Nephron progenitor cell (in vitro differentiated cells): ENCODE measurements at regions not wholly inside any gene's neighbourhood (a gene's known extent, or its start where the extent isn't known, plus 50 kb on each side); places are given as distances from the start of the nearest gene placed in this dataset.

Experiments
- DNase-seq: peaks from one replicate; pipeline ENCODE4 v3.0.0; 2021
- H3K27ac Mint-ChIP-seq: 2 replicates; pipeline ENCODE4 v1.8.0; 2021; ENCODE audit warnings: mild to moderate bottlenecking, moderate library complexity, mixed read lengths
- H3K27me3 Mint-ChIP-seq: 2 replicates; pipeline ENCODE4 v1.8.0; 2021; ENCODE audit warnings: mild to moderate bottlenecking, low read depth, mixed read lengths; ENCODE audit not compliant: poor library complexity
- H3K36me3 Mint-ChIP-seq: 2 replicates; pipeline ENCODE4 v1.8.0; 2021; ENCODE audit warnings: low read depth, mixed read lengths
- H3K4me1 Mint-ChIP-seq: 2 replicates; pipeline ENCODE4 v1.8.0; 2021; ENCODE audit warnings: mixed read lengths
- H3K4me3 Mint-ChIP-seq: 2 replicates; pipeline ENCODE4 v1.8.0; 2021; ENCODE audit warnings: mild to moderate bottlenecking, moderate library complexity, mixed read lengths
- H3K9me3 Mint-ChIP-seq: 2 replicates; pipeline ENCODE4 v1.8.0; 2021; ENCODE audit warnings: mild to moderate bottlenecking, moderate library complexity, mixed read lengths
- TF ChIP-seq, protein P1 (sequence below): fragments of 200-600 bp; sonication (generic); IDR thresholded peaks from 2 replicates; pipeline ENCODE4 v1.5.0; 2021; ENCODE audit warnings: antibody characterized with exemption

DNA sequence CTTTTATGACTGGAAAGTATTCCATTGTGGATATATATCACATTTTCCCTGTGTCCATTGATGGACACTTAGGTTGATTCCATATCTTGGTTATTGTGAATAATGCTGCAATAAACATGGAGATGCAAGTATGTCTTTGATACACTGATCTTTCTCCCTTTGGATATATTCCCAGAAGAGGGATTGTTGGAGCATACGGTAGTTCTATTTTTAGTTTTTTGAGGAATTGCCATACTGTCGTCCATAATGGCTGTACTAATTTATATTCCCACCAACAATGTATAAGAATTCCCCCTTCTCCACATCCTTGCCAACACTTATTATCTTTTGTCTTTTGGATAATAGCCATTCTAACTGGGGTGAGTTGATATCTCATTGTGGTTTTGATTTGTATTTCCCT, 54.9 kb upstream of the PITX1 start:
- H3K9me3 Mint-ChIP-seq: peaks cover under 1% of the 10 kb centered on the region
- H3K36me3 Mint-ChIP-seq: no peaks in the 10 kb centered on the region
- H3K4me1 Mint-ChIP-seq: no peaks in the 10 kb centered on the region
- H3K27ac Mint-ChIP-seq: no peak overlapping the region
- DNase-seq: no peak
- TF ChIP-seq, protein P1, sequence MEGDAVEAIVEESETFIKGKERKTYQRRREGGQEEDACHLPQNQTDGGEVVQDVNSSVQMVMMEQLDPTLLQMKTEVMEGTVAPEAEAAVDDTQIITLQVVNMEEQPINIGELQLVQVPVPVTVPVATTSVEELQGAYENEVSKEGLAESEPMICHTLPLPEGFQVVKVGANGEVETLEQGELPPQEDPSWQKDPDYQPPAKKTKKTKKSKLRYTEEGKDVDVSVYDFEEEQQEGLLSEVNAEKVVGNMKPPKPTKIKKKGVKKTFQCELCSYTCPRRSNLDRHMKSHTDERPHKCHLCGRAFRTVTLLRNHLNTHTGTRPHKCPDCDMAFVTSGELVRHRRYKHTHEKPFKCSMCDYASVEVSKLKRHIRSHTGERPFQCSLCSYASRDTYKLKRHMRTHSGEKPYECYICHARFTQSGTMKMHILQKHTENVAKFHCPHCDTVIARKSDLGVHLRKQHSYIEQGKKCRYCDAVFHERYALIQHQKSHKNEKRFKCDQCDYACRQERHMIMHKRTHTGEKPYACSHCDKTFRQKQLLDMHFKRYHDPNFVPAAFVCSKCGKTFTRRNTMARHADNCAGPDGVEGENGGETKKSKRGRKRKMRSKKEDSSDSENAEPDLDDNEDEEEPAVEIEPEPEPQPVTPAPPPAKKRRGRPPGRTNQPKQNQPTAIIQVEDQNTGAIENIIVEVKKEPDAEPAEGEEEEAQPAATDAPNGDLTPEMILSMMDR: no peak
- no peak overlapping the region for H3K4me3 Mint-ChIP-seq
- peaks cover 35% of the 10 kb centered on the region for H3K27me3 Mint-ChIP-seq

DNA sequence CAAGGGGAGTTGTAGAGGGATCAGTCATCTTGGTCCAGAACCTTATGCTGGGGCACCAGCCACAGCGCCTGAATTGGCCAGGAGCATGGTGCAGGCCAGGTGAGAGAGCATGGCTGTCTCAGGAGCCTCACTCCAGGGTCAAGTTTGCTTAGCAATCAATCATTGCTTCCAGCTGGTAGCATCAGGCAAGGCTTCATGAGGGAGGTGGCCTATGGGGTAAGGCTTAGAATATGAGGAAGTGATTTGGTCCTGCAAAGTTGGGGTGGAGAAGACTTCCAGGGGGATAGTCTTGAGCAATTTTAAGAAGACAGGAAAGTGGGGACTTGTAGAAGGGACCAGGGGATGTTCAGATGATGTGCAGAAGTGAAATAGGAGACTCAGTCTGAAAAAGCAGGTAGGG, 53.9 kb upstream of the PITX1 start:
- Mint-ChIP-seq H3K4me1 (no peaks in the 10 kb centered on the region), H3K27ac (no peak overlapping the region), H3K9me3 (peaks cover 6% of the 10 kb centered on the region), H3K36me3 (no peaks in the 10 kb centered on the region), H3K27me3 (peaks cover 31% of the 10 kb centered on the region), H3K4me3 (no peak overlapping the region)
- no peak for DNase-seq
- TF ChIP-seq, protein P1: no peak

DNA sequence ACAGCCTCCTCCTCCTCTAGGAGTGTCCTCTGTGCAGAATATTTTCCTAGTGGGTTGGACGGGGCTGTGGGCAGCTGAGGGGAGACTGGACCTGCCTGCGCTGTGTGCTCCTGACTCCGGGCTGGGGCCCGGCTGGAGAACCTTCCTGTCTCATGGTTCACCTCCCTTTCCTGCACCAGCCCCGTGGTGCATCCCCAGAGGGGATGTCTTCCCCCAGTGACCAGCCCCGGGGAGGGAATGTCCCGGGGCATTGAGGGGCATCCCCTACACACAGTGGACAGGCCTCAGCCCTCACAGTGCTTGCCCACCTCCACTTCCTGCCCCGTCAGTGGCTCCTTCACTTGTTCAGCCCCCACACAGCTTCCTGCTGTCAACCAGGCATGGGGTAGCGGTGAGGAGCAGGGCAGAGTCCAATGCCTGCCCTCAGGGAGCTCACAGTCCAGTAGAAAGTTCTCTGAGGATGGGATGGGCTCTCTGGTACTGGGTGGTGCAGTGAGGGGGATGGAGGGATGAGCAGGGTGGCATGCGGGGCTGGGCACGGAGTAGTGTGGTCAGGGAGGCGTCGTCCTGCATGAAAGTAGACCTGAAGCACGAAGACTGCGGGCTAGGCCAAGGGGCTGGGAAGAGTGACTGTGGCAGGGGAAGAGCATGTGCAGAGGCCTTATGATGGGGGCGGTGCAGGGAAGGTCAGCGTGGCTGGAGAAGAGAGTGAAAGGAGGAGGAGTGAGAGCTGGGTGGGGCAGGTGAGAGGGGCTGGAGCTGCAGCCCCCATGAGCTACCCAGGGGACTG, 52.1 kb upstream of the PITX1 start:
- TF ChIP-seq, protein P1: no peak
- Mint-ChIP-seq H3K36me3 (peaks cover 5% of the 10 kb centered on the region), H3K27ac (no peak overlapping the region), H3K4me3 (no peak overlapping the region), H3K4me1 (no peaks in the 10 kb centered on the region), H3K9me3 (peaks cover 21% of the 10 kb centered on the region), H3K27me3 (peaks cover 33% of the 10 kb centered on the region)
- DNase-seq: no peak

DNA sequence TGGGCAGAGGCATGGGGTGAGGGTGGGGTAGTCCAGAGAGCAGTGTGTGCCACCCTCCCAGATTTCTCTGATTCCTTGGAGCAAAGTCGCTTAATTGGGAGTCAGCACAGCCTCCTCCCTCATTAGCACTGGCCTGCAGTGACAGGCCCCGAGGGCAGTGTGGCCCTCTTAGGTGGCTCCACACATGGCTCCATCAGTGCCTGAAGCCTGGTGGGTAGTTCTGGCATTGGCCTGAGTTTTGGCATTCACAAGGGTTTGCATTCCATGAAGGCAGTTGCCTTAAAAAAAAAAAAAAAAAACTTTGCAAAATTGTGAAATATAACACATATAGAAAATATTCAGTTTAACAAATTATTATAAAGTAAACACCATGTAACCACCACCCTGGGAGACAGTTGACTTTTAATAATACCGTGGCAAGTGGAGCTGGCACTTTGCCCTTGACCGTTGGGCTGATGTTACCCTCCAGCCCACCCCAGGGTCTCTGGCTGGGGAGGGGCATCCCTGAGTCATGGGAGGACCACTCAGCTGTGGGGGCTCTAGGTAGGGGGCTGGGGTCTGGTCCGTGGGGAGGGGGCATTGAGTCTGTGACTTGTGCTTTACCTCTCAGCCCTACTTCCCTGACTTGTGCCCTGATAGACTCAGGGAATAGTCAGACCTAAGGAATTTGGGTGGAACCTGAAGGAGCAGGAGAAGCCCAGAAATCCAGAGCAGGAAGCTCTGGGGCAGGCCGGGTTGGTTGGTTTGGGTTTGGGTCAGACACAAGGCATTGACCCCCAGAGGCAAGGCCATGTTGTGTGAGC, 51.3 kb upstream of the PITX1 start:
- TF ChIP-seq, protein P1: no peak
- peaks cover 31% of the 10 kb centered on the region for H3K27me3 Mint-ChIP-seq
- peaks cover 5% of the 10 kb centered on the region for H3K36me3 Mint-ChIP-seq
- no peak overlapping the region for H3K27ac Mint-ChIP-seq
- DNase-seq: no peak
- peaks cover 28% of the 10 kb centered on the region for H3K9me3 Mint-ChIP-seq
- no peaks in the 10 kb centered on the region for H3K4me1 Mint-ChIP-seq
- no peak overlapping the region for H3K4me3 Mint-ChIP-seq
